ENCODE measurements at regions not wholly inside any gene's neighbourhood (a gene's known extent, or its start where the extent isn't known, plus 50 kb on each side); places are given as distances from the start of the nearest gene placed in this dataset.

- 74 to 87% (median 86%) methylated on average over 2 of the region's 2 CpGs for WGBS, 5 donors
- intact Hi-C loops (cut with DNase I; ENCODE audit: low total_unique reads), result no loop called here
- no peak for DNase-seq
- TF ChIP-seq POLR2AphosphoS5 (IDR thresholded peaks at IDR 0.05) (no peak), CTCF (IDR thresholded peaks at IDR 0.05) (no peak), POLR2A (IDR thresholded peaks at IDR 0.05) (no peak), EP300 (IDR thresholded peaks at IDR 0.05) (no peak)
- H3K9me3 ChIP-seq, result no peaks in the 10 kb centered on the region
- H3K27ac ChIP-seq, result no peak overlapping the region
- no peak overlapping the region for H3K4me3 ChIP-seq
- H3K36me3 ChIP-seq, result no peaks in the 10 kb centered on the region
- H3K27me3 ChIP-seq, result no peaks in the 10 kb centered on the region
- no peaks in the 10 kb centered on the region for H3K4me1 ChIP-seq
Observed at GRCh38 chr2:23280401-23280800, 104.6 kb upstream of the KLHL29 start.

GRCh38 chr2:23283653-23284052, 101.3 kb upstream of the KLHL29 start:
- 46 to 80% (median 63%) methylated on average over 3 of the region's 3 CpGs for WGBS, 5 donors
- DNase-seq, result no peak
- no peaks in the 10 kb centered on the region for H3K27me3 ChIP-seq
- H3K9me3 ChIP-seq, result no peaks in the 10 kb centered on the region
- intact Hi-C loops (cut with DNase I; ENCODE audit: low total_unique reads), result no loop called here
- no peak overlapping the region for H3K27ac ChIP-seq
- H3K4me1 ChIP-seq, result peaks cover 0 to 22% (median 9%) of the 10 kb centered on the region in 4 donors
- no peaks in the 10 kb centered on the region for H3K36me3 ChIP-seq
- TF ChIP-seq EP300 (IDR thresholded peaks at IDR 0.05) (no peak), POLR2A (IDR thresholded peaks at IDR 0.05) (no peak), CTCF (IDR thresholded peaks at IDR 0.05) (no peak), POLR2AphosphoS5 (IDR thresholded peaks at IDR 0.05) (no peak)
- no peak overlapping the region for H3K4me3 ChIP-seq

- H3K27ac ChIP-seq, result peak overlapping the region in 1 of 5 donors; percentile 62
- H3K27me3 ChIP-seq, result no peaks in the 10 kb centered on the region
- no peak for TF ChIP-seq CTCF (IDR thresholded peaks at IDR 0.05)
- no peak for TF ChIP-seq POLR2AphosphoS5 (IDR thresholded peaks at IDR 0.05)
- no peak for TF ChIP-seq POLR2A (IDR thresholded peaks at IDR 0.05)
- TF ChIP-seq EP300 (IDR thresholded peaks at IDR 0.05), result no peak
- H3K4me3 ChIP-seq, result no peak overlapping the region
- intact Hi-C loops (cut with DNase I; ENCODE audit: low total_unique reads), result no loop called here
- WGBS, 5 donors, result 29 to 70% (median 53%) methylated on average over 1 of the region's 1 CpG
- H3K9me3 ChIP-seq, result no peaks in the 10 kb centered on the region
- H3K36me3 ChIP-seq, result no peaks in the 10 kb centered on the region
- no peak for DNase-seq
- H3K4me1 ChIP-seq, result peaks cover 0 to 22% (median 9%) of the 10 kb centered on the region in 4 donors
Observed at GRCh38 chr2:23285091-23285800, 99.7 kb upstream of the KLHL29 start.

GRCh38 chr2:23286031-23286757, 98.8 kb upstream of the KLHL29 start:
- Histone ChIP-seq H3K36me3 (no peaks in the 10 kb centered on the region), H3K4me3 (no peak overlapping the region), H3K4me1 (peaks cover 0 to 22% (median 9%) of the 10 kb centered on the region in 4 donors), H3K9me3 (no peaks in the 10 kb centered on the region), H3K27me3 (no peaks in the 10 kb centered on the region), H3K27ac (peak overlapping the region in 4 of 5 donors; percentile 23 to 62 (median 31))
- intact Hi-C loops (cut with DNase I; ENCODE audit: low total_unique reads), result no loop called here
- TF ChIP-seq EP300 (IDR thresholded peaks at IDR 0.05) (no peak), POLR2A (IDR thresholded peaks at IDR 0.05) (no peak), POLR2AphosphoS5 (IDR thresholded peaks at IDR 0.05) (no peak), CTCF (IDR thresholded peaks at IDR 0.05) (no peak)
- 56 to 68% (median 58%) methylated on average over 6 of the region's 6 CpGs for WGBS, 5 donors
- no peak for DNase-seq
